HG02798 (cell line): ENCODE measurements at regions not wholly inside any gene's neighbourhood (a gene's known extent, or its start where the extent isn't known, plus 50 kb on each side); places are given as distances from the start of the nearest gene placed in this dataset.

Source experiments
- ATAC-seq: cut with Tn5 transposase; IDR thresholded peaks from one replicate; pipeline ENCODE4 v1.9.1; 2021; ENCODE audit warnings: mild to moderate bottlenecking; ENCODE audit not compliant: unreplicated experiment, poor library complexity

GRCh38 chr15:38905632-38906031 is 341.0 kb upstream of the RASGRP1 start:
- ATAC-seq: no peak

GRCh38 chr15:38920966-38921365 is 356.4 kb upstream of the RASGRP1 start:
- no peak for ATAC-seq

- ATAC-seq: no peak
These were observed 356.9 kb upstream of the RASGRP1 start for GRCh38 chr15:38921471-38921870.

- no peak for ATAC-seq
These were observed 363.8 kb upstream of the RASGRP1 start for GRCh38 chr15:38928431-38928830.

- ATAC-seq: no peak
These were observed 366.4 kb upstream of the RASGRP1 start for GRCh38 chr15:38930851-38931572.

- ATAC-seq: no peak
These were observed 376.9 kb upstream of the RASGRP1 start for GRCh38 chr15:38941399-38941953.

- ATAC-seq: no peak
These were observed 379.9 kb upstream of the RASGRP1 start for GRCh38 chr15:38944536-38944935.

GRCh38 chr15:38945551-38946298 is 381.1 kb upstream of the RASGRP1 start:
- no peak for ATAC-seq

- no peak for ATAC-seq
These were observed 389.5 kb upstream of the RASGRP1 start for GRCh38 chr15:38954090-38954489.

- no peak for ATAC-seq
These were observed 396.8 kb upstream of the RASGRP1 start for GRCh38 chr15:38961456-38961855.

GRCh38 chr15:38961931-38962330 is 397.3 kb upstream of the RASGRP1 start:
- no peak for ATAC-seq

- ATAC-seq: no peak
These were observed 408.2 kb upstream of the RASGRP1 start for GRCh38 chr15:38972831-38973230.

GRCh38 chr15:38975282-38975990 is 410.8 kb upstream of the RASGRP1 start:
- ATAC-seq: no peak

- ATAC-seq: no peak
These were observed 426.5 kb upstream of the RASGRP1 start for GRCh38 chr15:38991126-38991525.

GRCh38 chr15:38991701-38992100 is 427.1 kb upstream of the RASGRP1 start:
- no peak for ATAC-seq

- ATAC-seq: no peak
These were observed 427.9 kb upstream of the RASGRP1 start for GRCh38 chr15:38992506-38992905.

- ATAC-seq: no peak
These were observed 428.3 kb upstream of the RASGRP1 start for GRCh38 chr15:38992930-38993329.

- ATAC-seq: no peak
These were observed 429.7 kb upstream of the RASGRP1 start for GRCh38 chr15:38994310-38994709.

- no peak for ATAC-seq
These were observed 431.6 kb upstream of the RASGRP1 start for GRCh38 chr15:38996111-38996631.

- no peak for ATAC-seq
These were observed 433.2 kb upstream of the RASGRP1 start for GRCh38 chr15:38997841-38998240.
